IgD-negative memory B cell (primary cell): ENCODE measurements at regions not wholly inside any gene's neighbourhood (a gene's known extent, or its start where the extent isn't known, plus 50 kb on each side); places are given as distances from the start of the nearest gene placed in this dataset.
"Not testable (repeated sequence)": the region's sequence is repeated elsewhere in the genome, so short reads cannot be mapped to it uniquely, and the experiment has no call there.

Experiments used
- H3K27ac Mint-ChIP-seq, 3 donors: one replicate each; pipeline ENCODE4 v1.8.0; 2020 to 2022; ENCODE audit warnings: mild to moderate bottlenecking in 3 of 3, mixed read lengths in 3 of 3, moderate library complexity in 1 of 3
- H3K27me3 Mint-ChIP-seq: one replicate; pipeline ENCODE4 v1.8.0; 2021; ENCODE audit warnings: mixed read lengths
- H3K36me3 Mint-ChIP-seq: one replicate; pipeline ENCODE4 v1.8.0; 2020; ENCODE audit warnings: mild to moderate bottlenecking, mixed read lengths
- H3K4me1 Mint-ChIP-seq, 3 donors: one replicate each; pipeline ENCODE4 v1.8.0; 2020 to 2022; ENCODE audit warnings: mixed read lengths in 3 of 3, mild to moderate bottlenecking in 1 of 3
- H3K4me3 Mint-ChIP-seq, 4 donors: one replicate each; pipeline ENCODE4 v1.8.0; 2020 to 2022; ENCODE audit warnings: mild to moderate bottlenecking in 4 of 4, mixed read lengths in 4 of 4, moderate library complexity in 3 of 4
- H3K9me3 Mint-ChIP-seq, 3 donors: one replicate each; pipeline ENCODE4 v1.8.0; 2020 to 2021; ENCODE audit warnings: mixed read lengths in 3 of 3, mild to moderate bottlenecking in 1 of 3

DNA sequence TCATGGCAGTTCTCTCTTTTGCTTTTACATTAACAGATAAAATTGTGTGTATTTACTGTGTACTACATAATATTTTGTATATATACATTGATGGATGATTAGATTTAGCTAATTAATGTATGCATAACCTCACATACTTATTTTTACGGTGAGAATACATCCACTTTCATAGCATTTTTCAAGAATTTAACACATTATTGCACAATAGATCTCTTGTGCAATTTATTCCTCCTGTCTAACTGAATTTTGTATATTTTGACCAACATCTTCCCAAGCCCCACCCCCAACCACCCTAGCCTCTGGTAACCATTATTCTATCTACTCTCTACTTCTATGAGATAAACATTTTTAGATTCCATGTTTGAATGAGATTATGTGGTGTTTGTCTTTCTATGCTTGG lies 194.7 kb downstream of the RBM26 start:
- no peaks in the 10 kb centered on the region for H3K4me1 Mint-ChIP-seq
- no peaks in the 10 kb centered on the region for H3K27me3 Mint-ChIP-seq
- H3K4me3 Mint-ChIP-seq = no peak overlapping the region
- H3K27ac Mint-ChIP-seq = no peak overlapping the region
- peaks cover 2% of the 10 kb centered on the region for H3K36me3 Mint-ChIP-seq
- H3K9me3 Mint-ChIP-seq = no peaks in the 10 kb centered on the region

DNA sequence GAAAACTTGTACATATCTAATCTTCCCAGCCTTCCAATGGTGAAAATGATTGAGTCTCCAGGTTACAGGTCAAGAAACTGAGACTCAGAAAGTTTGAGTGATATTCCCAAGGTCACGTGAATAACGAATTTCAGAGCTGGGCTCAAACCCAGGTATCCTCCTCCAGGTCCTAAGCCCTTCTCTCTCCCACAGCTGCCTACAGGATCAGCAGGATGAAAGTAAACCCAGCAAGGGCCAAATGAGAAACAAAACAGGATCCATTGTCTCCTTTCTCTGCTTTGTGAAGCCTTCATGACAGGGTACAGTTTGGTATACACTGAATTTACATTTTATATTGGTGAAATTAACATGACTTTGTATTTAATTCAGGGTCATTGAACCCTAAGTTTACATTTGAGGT lies 208.1 kb downstream of the RBM26 start:
- Mint-ChIP-seq H3K36me3 (no peaks in the 10 kb centered on the region), H3K27ac (no peak overlapping the region), H3K9me3 (peaks cover 0 to 5% (median 0%) of the 10 kb centered on the region in 3 donors), H3K27me3 (no peaks in the 10 kb centered on the region), H3K4me1 (peaks cover 31 to 33% (median 31%) of the 10 kb centered on the region in 3 donors), H3K4me3 (no peak overlapping the region)

DNA sequence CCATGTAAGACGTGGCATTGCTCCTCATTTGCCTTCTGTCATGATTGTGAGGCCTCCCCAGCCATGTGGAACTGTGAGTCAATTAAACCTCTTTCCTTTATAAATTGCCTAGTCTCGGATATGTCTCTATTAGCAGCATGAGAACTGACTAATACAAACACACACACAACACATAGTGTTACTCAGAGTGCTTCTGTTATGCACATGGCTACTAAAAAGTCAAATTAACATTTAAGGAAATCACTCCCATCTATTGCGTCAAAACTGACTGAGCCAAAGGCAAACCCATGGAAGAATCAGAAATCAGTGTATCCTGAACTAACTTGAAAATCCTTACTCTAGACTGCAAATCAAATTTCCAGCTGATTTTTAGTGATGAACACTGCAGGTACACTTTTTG lies 209.2 kb downstream of the RBM26 start:
- no peaks in the 10 kb centered on the region for H3K27me3 Mint-ChIP-seq
- peaks cover 0 to 5% (median 0%) of the 10 kb centered on the region in 3 donors for H3K9me3 Mint-ChIP-seq
- peak overlapping the region in 1 of 4 donors; percentile 5 for H3K4me3 Mint-ChIP-seq
- peaks cover 40 to 42% (median 40%) of the 10 kb centered on the region in 3 donors for H3K4me1 Mint-ChIP-seq
- no peaks in the 10 kb centered on the region for H3K36me3 Mint-ChIP-seq
- peak overlapping the region in 1 of 3 donors; percentile 26 for H3K27ac Mint-ChIP-seq

DNA sequence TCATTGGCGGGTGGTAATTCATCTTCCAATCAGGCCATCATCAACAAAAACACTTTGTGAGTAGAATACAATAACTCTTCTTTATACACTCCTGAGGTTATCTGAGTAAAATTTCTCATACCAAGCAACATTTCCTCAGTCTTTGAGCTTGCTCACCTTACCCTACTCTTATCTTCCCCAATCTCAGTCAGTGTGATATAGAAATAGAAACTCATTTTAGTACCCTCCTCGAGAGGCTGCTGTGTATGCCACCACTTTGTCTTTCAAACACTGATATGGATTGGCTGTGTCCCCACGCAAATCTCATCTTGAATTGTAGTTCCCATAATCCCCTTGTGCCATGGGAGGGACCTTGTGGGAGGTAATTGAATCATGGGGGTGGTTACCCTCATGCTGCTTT lies 209.7 kb downstream of the RBM26 start:
- peak overlapping the region in 1 of 4 donors; percentile 17 for H3K4me3 Mint-ChIP-seq
- no peaks in the 10 kb centered on the region for H3K27me3 Mint-ChIP-seq
- H3K4me1 Mint-ChIP-seq = peaks cover 42 to 45% (median 44%) of the 10 kb centered on the region in 3 donors
- H3K9me3 Mint-ChIP-seq = peaks cover 0 to 5% (median 0%) of the 10 kb centered on the region in 3 donors
- H3K27ac Mint-ChIP-seq = no peak overlapping the region
- no peaks in the 10 kb centered on the region for H3K36me3 Mint-ChIP-seq

DNA sequence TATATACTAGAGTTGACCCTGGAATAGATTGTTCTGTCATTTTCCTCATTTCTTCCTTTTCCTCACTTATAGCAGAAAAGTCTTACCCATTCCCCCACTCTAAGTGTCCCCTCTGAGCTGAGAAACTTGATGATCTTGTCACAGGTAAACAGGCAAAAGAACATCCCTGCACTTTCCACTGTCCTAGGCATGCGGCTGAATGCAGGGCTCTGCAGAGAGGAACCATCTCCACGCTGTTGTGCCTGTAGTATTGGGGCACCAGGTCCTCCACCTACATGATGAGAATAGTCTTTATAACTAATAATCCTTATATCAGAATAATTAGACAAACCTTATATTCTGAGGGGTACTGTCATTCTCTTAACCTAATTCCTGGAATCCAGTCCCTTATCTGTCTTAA lies 211.3 kb downstream of the RBM26 start:
- H3K27me3 Mint-ChIP-seq = no peaks in the 10 kb centered on the region
- peak overlapping the region; percentile 51 to 91 (median 75) for H3K4me3 Mint-ChIP-seq
- H3K36me3 Mint-ChIP-seq = no peaks in the 10 kb centered on the region
- peaks cover 0 to 5% (median 0%) of the 10 kb centered on the region in 3 donors for H3K9me3 Mint-ChIP-seq
- H3K4me1 Mint-ChIP-seq = peaks cover 50 to 54% (median 54%) of the 10 kb centered on the region in 3 donors
- peak overlapping the region in 2 of 3 donors; percentile 30 to 80 for H3K27ac Mint-ChIP-seq

DNA sequence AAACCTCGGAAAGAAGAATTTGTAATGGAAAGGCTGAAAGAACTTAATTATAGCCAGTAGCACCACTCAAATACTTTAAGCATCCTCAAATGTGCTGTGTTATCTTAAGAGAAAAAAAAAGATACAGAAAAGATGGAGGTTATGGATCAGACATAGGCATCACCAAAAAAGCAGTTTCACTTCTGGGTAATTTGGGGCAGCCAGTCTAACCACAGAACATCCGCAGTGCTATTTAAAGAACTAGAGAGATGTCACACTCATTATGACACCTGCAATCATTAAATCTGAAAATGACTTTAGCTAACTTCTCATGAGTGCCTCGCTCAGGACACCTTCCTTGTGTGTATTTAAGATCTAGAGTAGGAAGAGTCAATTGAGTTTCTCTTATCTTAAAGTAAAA lies 211.8 kb downstream of the RBM26 start:
- Mint-ChIP-seq H3K27ac (peak overlapping the region; percentile 30 to 91 (median 80)), H3K9me3 (peaks cover 0 to 5% (median 0%) of the 10 kb centered on the region in 3 donors), H3K4me1 (peaks cover 53 to 54% (median 54%) of the 10 kb centered on the region in 3 donors), H3K36me3 (no peaks in the 10 kb centered on the region), H3K4me3 (peak overlapping the region; percentile 51 to 91 (median 75)), H3K27me3 (no peaks in the 10 kb centered on the region)

DNA sequence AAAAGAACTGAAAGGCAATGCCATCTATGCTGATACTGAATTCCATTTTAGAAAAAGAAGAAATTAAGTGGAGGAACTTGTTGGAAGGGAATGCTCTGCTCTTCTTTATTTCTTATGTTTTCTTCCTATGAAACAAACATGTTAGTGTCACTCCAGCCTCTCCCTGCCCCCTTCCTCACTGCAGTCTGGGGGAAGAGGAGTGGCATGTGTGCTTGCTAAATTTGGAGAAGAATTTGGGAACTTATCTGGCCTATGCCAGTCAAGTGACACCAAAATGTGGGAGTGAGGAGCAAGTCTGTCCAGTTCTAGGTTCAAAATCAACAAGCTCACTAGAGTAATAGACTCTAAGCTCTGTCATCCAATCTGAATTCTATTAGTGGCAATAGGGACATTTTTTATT lies 214.6 kb downstream of the RBM26 start:
- peaks cover 52 to 58% (median 58%) of the 10 kb centered on the region in 3 donors for H3K4me1 Mint-ChIP-seq
- H3K4me3 Mint-ChIP-seq = peak overlapping the region; percentile 9 to 81 (median 42)
- H3K27ac Mint-ChIP-seq = peak overlapping the region in 2 of 3 donors; percentile 6 to 25
- peaks cover 0 to 1% (median 0%) of the 10 kb centered on the region in 3 donors for H3K9me3 Mint-ChIP-seq
- no peaks in the 10 kb centered on the region for H3K27me3 Mint-ChIP-seq
- H3K36me3 Mint-ChIP-seq = no peaks in the 10 kb centered on the region

DNA sequence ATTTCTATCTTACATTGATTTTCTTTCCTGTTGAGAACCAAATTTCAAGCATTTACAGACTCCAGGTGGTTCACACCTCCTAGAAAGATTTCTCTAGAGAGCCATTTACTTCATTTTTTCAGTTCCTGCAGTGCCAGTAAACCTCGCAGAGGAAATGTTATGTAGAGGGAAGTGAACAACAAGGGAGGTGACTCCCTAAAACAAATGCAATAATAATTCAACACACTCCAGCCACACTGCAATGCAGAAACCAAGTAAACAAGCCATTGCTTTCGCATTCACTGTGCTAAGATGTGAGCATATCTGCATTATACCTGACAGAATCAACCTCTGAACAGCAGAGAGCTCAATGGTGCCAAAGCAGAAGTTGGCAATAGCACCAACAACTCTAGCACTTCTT lies 215.1 kb downstream of the RBM26 start:
- Mint-ChIP-seq H3K4me1 (peaks cover 46 to 53% (median 53%) of the 10 kb centered on the region in 3 donors), H3K27ac (peak overlapping the region; percentile 6 to 69 (median 25)), H3K27me3 (no peaks in the 10 kb centered on the region), H3K4me3 (peak overlapping the region; percentile 9 to 81 (median 42)), H3K9me3 (no peaks in the 10 kb centered on the region), H3K36me3 (no peaks in the 10 kb centered on the region)

DNA sequence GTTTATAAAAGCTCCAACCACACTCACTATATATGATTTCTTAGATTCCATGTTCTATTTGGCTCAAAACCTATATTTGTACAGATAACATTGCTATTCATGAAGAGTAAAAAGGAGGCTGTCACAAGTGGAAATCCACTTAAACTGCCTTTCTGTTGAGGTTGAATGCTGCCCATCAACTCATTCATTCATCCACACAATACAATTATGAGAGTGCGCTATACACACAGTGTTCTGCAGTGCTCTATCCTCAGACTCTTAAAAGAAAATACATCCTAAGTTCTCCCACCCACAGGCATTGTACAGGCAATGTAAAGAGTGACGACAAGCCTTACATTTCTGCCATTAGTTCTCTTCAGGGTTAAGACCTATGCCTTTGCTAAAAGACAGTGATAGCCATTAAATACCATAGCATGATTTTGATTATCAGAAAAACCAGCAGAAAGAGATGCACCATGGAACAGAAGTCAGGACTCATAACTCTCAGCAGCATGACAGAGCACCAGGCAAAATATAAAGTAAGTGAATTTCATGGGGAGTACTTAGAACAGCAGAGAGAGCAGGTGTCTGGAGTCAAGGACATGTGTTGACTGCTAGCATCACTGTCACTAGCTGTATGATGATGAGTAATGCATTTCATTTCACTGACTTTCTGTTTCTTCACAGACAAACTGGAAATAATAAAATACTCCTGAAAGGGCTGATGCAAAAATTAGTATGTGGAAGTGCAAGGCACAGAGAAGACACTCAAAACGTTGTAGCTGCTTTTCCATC lies 218.0 kb downstream of the RBM26 start:
- peaks cover 28 to 32% (median 31%) of the 10 kb centered on the region in 3 donors for H3K4me1 Mint-ChIP-seq
- no peaks in the 10 kb centered on the region for H3K36me3 Mint-ChIP-seq
- H3K4me3 Mint-ChIP-seq = peak overlapping the region in 1 of 4 donors; percentile 25
- H3K9me3 Mint-ChIP-seq = no peaks in the 10 kb centered on the region
- no peak overlapping the region for H3K27ac Mint-ChIP-seq
- H3K27me3 Mint-ChIP-seq = no peaks in the 10 kb centered on the region

DNA sequence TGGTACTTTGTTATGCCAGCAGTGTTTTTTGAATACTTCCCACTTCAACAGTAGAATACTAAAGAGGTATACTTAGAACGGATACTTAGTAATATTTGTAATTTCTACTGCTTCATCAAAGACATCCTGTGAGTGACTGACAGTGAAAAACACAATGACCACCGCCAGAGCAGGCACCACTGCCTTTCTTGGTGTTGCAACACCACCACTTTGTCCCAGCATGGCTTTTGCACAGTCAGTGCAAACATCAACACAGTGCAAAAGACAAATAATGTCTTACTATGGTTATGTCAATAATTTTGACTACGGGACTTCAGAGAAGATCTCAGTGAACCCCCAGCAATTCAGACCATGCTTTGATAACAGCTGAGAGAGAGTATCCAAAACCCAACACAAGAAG lies 220.5 kb downstream of the RBM26 start:
- Mint-ChIP-seq H3K36me3 (no peaks in the 10 kb centered on the region), H3K4me3 (no peak overlapping the region), H3K27me3 (no peaks in the 10 kb centered on the region), H3K27ac (no peak overlapping the region), H3K9me3 (no peaks in the 10 kb centered on the region), H3K4me1 (peaks cover 6 to 11% (median 10%) of the 10 kb centered on the region in 3 donors)

DNA sequence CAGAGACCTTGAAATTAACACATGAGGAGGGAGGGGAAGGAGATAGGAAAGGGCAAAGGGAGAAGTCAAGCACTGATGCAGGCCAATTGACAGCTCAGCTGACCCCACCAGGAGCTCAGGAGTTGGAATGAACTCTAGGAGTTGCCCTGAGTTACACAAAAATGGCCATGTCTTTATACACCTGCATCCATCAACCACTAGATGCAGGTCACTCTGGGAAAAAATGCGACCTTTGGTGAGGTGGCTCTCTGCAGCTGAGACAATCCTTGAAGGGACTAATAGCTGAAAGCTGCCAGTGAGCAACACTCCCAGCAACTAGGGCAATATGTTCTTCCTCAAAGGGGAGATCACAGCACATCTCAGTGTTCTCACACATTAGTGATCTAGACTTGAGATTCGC lies 222.8 kb downstream of the RBM26 start:
- Mint-ChIP-seq H3K4me3 (no peak overlapping the region), H3K27me3 (peaks cover 4% of the 10 kb centered on the region), H3K4me1 (peaks cover 0 to 4% (median 4%) of the 10 kb centered on the region in 3 donors), H3K36me3 (no peaks in the 10 kb centered on the region), H3K9me3 (peaks cover 0 to 2% (median 0%) of the 10 kb centered on the region in 3 donors), H3K27ac (no peak overlapping the region)

DNA sequence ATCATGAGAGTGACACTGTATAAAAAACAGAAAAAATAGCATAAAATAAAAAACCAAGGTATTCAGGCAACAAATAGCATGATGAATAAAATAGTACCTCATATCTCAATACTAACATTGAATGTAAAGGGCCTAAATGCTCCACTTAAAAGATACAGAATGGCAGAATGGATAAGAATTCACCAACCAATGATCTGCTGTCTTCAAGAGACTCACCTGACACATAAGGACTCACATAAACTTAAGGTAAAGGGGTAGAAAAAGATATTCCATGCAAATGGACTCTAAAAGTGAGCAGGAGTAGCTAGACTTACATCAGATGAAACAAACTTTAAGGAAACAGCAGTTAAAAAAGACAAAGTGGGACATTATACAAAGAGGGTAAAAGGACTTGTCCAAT lies 232.4 kb downstream of the RBM26 start:
- H3K9me3 Mint-ChIP-seq = peaks cover 9 to 21% (median 12%) of the 10 kb centered on the region in 3 donors
- not testable (repeated sequence) for H3K27me3 Mint-ChIP-seq, H3K36me3 Mint-ChIP-seq, H3K4me1 Mint-ChIP-seq, H3K27ac Mint-ChIP-seq, H3K4me3 Mint-ChIP-seq

DNA sequence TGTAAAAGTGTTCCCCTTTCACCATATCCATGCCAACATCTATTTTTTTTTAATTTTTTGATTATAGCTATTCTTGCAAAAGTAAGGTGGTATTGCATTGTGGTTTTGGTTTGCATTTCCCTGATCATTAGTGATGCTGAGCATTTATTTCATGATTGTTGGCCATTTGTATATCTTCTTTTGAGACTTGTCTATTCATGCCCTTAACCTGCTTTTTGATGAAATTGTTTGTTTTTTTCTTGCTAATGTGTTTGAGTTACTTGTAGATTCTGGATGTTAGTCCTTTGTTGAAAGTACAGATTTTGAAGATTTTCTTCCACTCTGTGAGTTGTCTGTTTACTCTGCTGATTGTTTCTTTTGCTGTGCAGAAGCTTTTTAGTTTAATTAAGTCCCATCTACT lies 233.1 kb downstream of the RBM26 start:
- not testable (repeated sequence) for H3K36me3 Mint-ChIP-seq, H3K27ac Mint-ChIP-seq, H3K4me3 Mint-ChIP-seq, H3K27me3 Mint-ChIP-seq, H3K4me1 Mint-ChIP-seq
- H3K9me3 Mint-ChIP-seq = peaks cover 9 to 22% (median 15%) of the 10 kb centered on the region in 3 donors

DNA sequence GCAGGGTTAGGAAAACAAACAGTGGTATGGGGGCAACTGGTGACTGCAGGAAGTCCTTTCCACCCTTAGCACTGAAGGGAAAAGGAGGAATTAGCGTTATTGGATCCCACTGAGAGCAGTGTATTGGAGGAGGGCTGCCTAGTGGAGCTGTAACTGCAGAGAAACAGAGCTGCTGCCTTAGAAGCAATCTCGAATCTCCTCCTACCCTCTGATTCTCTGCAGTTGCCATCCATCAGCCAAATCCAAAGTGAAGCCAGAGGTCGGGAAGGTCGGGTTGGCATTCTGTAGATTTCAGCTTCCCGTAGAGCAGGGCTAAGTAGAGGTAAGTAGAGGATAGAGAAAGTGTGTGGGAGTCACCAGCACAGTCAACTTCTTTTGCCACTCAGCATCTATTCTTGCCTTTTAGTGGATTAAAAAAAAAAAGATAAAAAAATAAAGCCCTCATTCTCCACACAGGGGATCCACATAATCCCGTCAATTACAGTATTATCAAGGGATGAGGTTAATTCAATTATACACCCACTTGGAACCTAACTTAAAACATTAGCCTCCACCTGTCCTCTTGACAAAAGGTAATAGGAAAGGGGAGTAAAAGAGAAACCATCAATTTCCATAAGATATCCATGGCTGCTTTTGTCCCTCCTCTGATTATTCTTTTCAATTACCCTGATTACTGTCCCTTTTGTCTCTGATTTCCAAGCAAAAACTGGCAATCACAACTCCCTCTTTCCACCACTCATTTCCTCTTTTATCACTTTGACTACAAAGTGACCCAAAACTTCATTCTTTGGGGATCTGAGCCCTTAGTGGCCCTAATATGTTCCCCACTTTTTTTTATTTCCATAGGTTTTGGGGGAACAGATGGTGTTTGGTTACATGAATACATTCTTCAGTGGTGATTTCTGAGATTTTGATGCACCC lies 234.7 kb downstream of the RBM26 start:
- H3K36me3 Mint-ChIP-seq = peaks cover 7% of the 10 kb centered on the region
- H3K9me3 Mint-ChIP-seq = peaks cover 9 to 19% (median 15%) of the 10 kb centered on the region in 3 donors
- H3K27ac Mint-ChIP-seq = peak overlapping the region in 1 of 3 donors; percentile 14
- H3K4me3 Mint-ChIP-seq = no peak overlapping the region
- peaks cover 0 to 2% (median 0%) of the 10 kb centered on the region in 3 donors for H3K4me1 Mint-ChIP-seq
- H3K27me3 Mint-ChIP-seq = peaks cover 4% of the 10 kb centered on the region

DNA sequence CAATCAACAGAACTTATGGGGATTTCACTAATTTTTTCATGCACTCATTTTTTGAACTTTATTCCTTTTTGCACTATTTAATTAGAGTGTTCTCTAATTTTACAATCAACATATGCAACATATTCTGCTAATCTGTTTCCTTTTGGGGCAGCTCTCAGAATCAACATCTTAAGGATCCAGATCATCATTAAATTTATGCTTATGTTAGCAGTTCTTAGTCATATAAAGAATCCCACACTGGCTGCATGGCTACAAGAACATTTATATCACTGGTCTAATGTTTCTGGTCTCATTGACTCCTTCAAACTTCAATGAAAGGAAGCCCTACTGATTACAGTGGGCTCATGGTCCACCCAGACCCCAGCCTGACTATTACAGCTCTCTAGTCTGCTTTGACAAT lies 245.2 kb downstream of the RBM26 start:
- H3K36me3 Mint-ChIP-seq = no peaks in the 10 kb centered on the region
- H3K9me3 Mint-ChIP-seq = peaks cover 0 to 1% (median 0%) of the 10 kb centered on the region in 3 donors
- no peak overlapping the region for H3K27ac Mint-ChIP-seq
- H3K27me3 Mint-ChIP-seq = peaks cover 4% of the 10 kb centered on the region
- H3K4me3 Mint-ChIP-seq = no peak overlapping the region
- peaks cover 0 to 4% (median 1%) of the 10 kb centered on the region in 3 donors for H3K4me1 Mint-ChIP-seq
